ENCODE measurements at regions not wholly inside any gene's neighbourhood (a gene's known extent, or its start where the extent isn't known, plus 50 kb on each side); places are given as distances from the start of the nearest gene placed in this dataset.

- no peak overlapping the region for H3K4me2 ChIP-seq (ENCODE audit: low read length)
- H3K9me3 ChIP-seq (ENCODE audit: low read length) = no peaks in the 10 kb centered on the region
- no peaks in the 10 kb centered on the region for H3K4me1 ChIP-seq (ENCODE audit: insufficient read depth, low read length, severe bottlenecking)
- H3F3A ChIP-seq (ENCODE audit: insufficient read depth, low read length) = no peaks in the 10 kb centered on the region
- no peaks in the 10 kb centered on the region for H4K20me1 ChIP-seq (ENCODE audit: insufficient read depth, low read length)
- no peaks in the 10 kb centered on the region for H3K9me2 ChIP-seq (ENCODE audit: low read depth, low read length)
- H3K36me3 ChIP-seq (ENCODE audit: insufficient read depth, low read length) = no peaks in the 10 kb centered on the region
- no peak overlapping the region for H3K27ac ChIP-seq (ENCODE audit: low read depth, low read length, poor library complexity, severe bottlenecking)
- H3K79me2 ChIP-seq (ENCODE audit: insufficient read depth, low read length) = no peaks in the 10 kb centered on the region
- no peak overlapping the region for H3K4me3 ChIP-seq (ENCODE audit: low read depth, low read length, poor library complexity, severe bottlenecking)
- no peak overlapping the region for H3K9ac ChIP-seq (ENCODE audit: low read length)
- TF ChIP-seq CTCF (IDR thresholded peaks at IDR 0.05; ENCODE audit: low read length) (no peak), EZH2 (IDR thresholded peaks at IDR 0.05; ENCODE audit: borderline replicate concordance, low read length) (no peak)
- H2AFZ ChIP-seq (ENCODE audit: low read length) = no peak overlapping the region
- H3K27me3 ChIP-seq (ENCODE audit: insufficient read depth, low read length) = no peaks in the 10 kb centered on the region
Observed at GRCh38 chr12:24415934-24416333, 466.5 kb upstream of the SOX5 start.

GRCh38 chr12:24414480-24414879 lies 465.0 kb upstream of the SOX5 start:
- no peak overlapping the region for H3K4me3 ChIP-seq (ENCODE audit: low read depth, low read length, poor library complexity, severe bottlenecking)
- no peaks in the 10 kb centered on the region for H3F3A ChIP-seq (ENCODE audit: insufficient read depth, low read length)
- H3K27me3 ChIP-seq (ENCODE audit: insufficient read depth, low read length) = no peaks in the 10 kb centered on the region
- no peak overlapping the region for H3K9ac ChIP-seq (ENCODE audit: low read length)
- H3K9me3 ChIP-seq (ENCODE audit: low read length) = no peaks in the 10 kb centered on the region
- H3K79me2 ChIP-seq (ENCODE audit: insufficient read depth, low read length) = no peaks in the 10 kb centered on the region
- no peaks in the 10 kb centered on the region for H3K4me1 ChIP-seq (ENCODE audit: insufficient read depth, low read length, severe bottlenecking)
- H3K9me2 ChIP-seq (ENCODE audit: low read depth, low read length) = no peaks in the 10 kb centered on the region
- H2AFZ ChIP-seq (ENCODE audit: low read length) = no peak overlapping the region
- H3K4me2 ChIP-seq (ENCODE audit: low read length) = no peak overlapping the region
- H3K27ac ChIP-seq (ENCODE audit: low read depth, low read length, poor library complexity, severe bottlenecking) = no peak overlapping the region
- TF ChIP-seq EZH2 (IDR thresholded peaks at IDR 0.05; ENCODE audit: borderline replicate concordance, low read length) = no peak
- no peak for TF ChIP-seq CTCF (IDR thresholded peaks at IDR 0.05; ENCODE audit: low read length)
- H3K36me3 ChIP-seq (ENCODE audit: insufficient read depth, low read length) = no peaks in the 10 kb centered on the region
- H4K20me1 ChIP-seq (ENCODE audit: insufficient read depth, low read length) = no peaks in the 10 kb centered on the region

GRCh38 chr12:24411948-24412347 lies 462.5 kb upstream of the SOX5 start:
- H3F3A ChIP-seq (ENCODE audit: insufficient read depth, low read length) = no peaks in the 10 kb centered on the region
- no peak overlapping the region for H3K27ac ChIP-seq (ENCODE audit: low read depth, low read length, poor library complexity, severe bottlenecking)
- H3K4me3 ChIP-seq (ENCODE audit: low read depth, low read length, poor library complexity, severe bottlenecking) = no peak overlapping the region
- TF ChIP-seq EZH2 (IDR thresholded peaks at IDR 0.05; ENCODE audit: borderline replicate concordance, low read length) (no peak), CTCF (IDR thresholded peaks at IDR 0.05; ENCODE audit: low read length) (no peak)
- H3K9me2 ChIP-seq (ENCODE audit: low read depth, low read length) = no peaks in the 10 kb centered on the region
- H2AFZ ChIP-seq (ENCODE audit: low read length) = no peak overlapping the region
- no peaks in the 10 kb centered on the region for H3K27me3 ChIP-seq (ENCODE audit: insufficient read depth, low read length)
- no peaks in the 10 kb centered on the region for H3K79me2 ChIP-seq (ENCODE audit: insufficient read depth, low read length)
- no peak overlapping the region for H3K9ac ChIP-seq (ENCODE audit: low read length)
- H3K4me2 ChIP-seq (ENCODE audit: low read length) = no peak overlapping the region
- no peaks in the 10 kb centered on the region for H3K36me3 ChIP-seq (ENCODE audit: insufficient read depth, low read length)
- H3K4me1 ChIP-seq (ENCODE audit: insufficient read depth, low read length, severe bottlenecking) = no peaks in the 10 kb centered on the region
- H4K20me1 ChIP-seq (ENCODE audit: insufficient read depth, low read length) = no peaks in the 10 kb centered on the region
- H3K9me3 ChIP-seq (ENCODE audit: low read length) = no peaks in the 10 kb centered on the region
